Progenitor cell of endocrine pancreas (in vitro differentiated cells): ENCODE measurements at regions not wholly inside any gene's neighbourhood (a gene's known extent, or its start where the extent isn't known, plus 50 kb on each side); places are given as distances from the start of the nearest gene placed in this dataset.
A peak's percentile ranks its signal among the peaks of the same experiment; 100 is the strongest.
"Not testable (repeated sequence)": the region's sequence is repeated elsewhere in the genome, so short reads cannot be mapped to it uniquely, and the experiment has no call there.

Experiments
- DNase-seq: peaks from one replicate; pipeline ENCODE4 v3.0.0; 2021; ENCODE audit warnings: low spot score; ENCODE audit not compliant: unreplicated experiment
- H3K27ac Mint-ChIP-seq: 2 replicates; pipeline ENCODE4 v1.8.0; 2021; ENCODE audit warnings: mild to moderate bottlenecking, moderate library complexity, mixed read lengths
- H3K27me3 Mint-ChIP-seq: 2 replicates; pipeline ENCODE4 v1.8.0; 2021; ENCODE audit warnings: mixed read lengths
- H3K36me3 Mint-ChIP-seq: 2 replicates; pipeline ENCODE4 v1.8.0; 2022; ENCODE audit warnings: mixed read lengths; ENCODE audit not compliant: insufficient read depth
- H3K4me1 Mint-ChIP-seq: 2 replicates; pipeline ENCODE4 v1.8.0; 2021; ENCODE audit warnings: low read depth, mixed read lengths
- H3K4me3 Mint-ChIP-seq: 2 replicates; pipeline ENCODE4 v1.8.0; 2021; ENCODE audit warnings: low read depth, mild to moderate bottlenecking, moderate library complexity, mixed read lengths
- H3K9me3 Mint-ChIP-seq: 2 replicates; pipeline ENCODE4 v1.8.0; 2021; ENCODE audit warnings: low read depth, mixed read lengths
- TF ChIP-seq, protein P1 (sequence below): fragments of 200-600 bp; sonication (generic); IDR thresholded peaks from one replicate; pipeline ENCODE4 v1.5.0; 2021; ENCODE audit warnings: antibody characterized with exemption, mild to moderate bottlenecking; ENCODE audit not compliant: unreplicated experiment

GRCh38 chr2:7377916-7378569 lies 460.8 kb downstream of the RNF144A start:
- Mint-ChIP-seq H3K27me3 (peaks cover 23% of the 10 kb centered on the region), H3K4me3 (no peak overlapping the region), H3K27ac (peak overlapping the region; percentile 68), H3K9me3 (no peaks in the 10 kb centered on the region), H3K36me3 (no peaks in the 10 kb centered on the region), H3K4me1 (peaks cover 9% of the 10 kb centered on the region)
- no peak for DNase-seq
- TF ChIP-seq, protein P1, sequence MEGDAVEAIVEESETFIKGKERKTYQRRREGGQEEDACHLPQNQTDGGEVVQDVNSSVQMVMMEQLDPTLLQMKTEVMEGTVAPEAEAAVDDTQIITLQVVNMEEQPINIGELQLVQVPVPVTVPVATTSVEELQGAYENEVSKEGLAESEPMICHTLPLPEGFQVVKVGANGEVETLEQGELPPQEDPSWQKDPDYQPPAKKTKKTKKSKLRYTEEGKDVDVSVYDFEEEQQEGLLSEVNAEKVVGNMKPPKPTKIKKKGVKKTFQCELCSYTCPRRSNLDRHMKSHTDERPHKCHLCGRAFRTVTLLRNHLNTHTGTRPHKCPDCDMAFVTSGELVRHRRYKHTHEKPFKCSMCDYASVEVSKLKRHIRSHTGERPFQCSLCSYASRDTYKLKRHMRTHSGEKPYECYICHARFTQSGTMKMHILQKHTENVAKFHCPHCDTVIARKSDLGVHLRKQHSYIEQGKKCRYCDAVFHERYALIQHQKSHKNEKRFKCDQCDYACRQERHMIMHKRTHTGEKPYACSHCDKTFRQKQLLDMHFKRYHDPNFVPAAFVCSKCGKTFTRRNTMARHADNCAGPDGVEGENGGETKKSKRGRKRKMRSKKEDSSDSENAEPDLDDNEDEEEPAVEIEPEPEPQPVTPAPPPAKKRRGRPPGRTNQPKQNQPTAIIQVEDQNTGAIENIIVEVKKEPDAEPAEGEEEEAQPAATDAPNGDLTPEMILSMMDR: peak; percentile 37

DNA sequence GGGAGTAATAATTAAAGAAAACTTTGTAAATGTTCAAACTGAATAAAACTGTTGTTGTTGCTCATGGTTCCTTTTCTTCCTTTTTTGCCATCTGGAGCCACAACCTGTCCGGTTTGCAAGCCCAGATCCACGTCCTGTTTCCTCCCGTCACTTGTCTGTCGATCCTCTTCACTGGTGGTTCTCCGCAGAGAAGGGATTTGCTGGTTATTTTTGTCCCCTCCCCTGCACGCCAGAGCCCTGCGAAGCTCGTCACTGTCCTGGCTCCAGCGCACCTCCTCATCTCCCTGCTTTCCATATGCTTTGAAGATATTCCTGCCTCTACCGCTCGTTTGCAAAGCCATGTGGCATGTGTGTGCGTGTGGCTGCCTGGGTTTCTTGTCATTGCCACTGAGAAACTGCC lies 461.4 kb downstream of the RNF144A start:
- DNase-seq: no peak
- Mint-ChIP-seq H3K4me3 (no peak overlapping the region), H3K36me3 (no peaks in the 10 kb centered on the region), H3K27me3 (peaks cover 27% of the 10 kb centered on the region), H3K9me3 (no peaks in the 10 kb centered on the region), H3K4me1 (peaks cover 9% of the 10 kb centered on the region), H3K27ac (peak overlapping the region; percentile 76)
- TF ChIP-seq, protein P1: no peak

DNA sequence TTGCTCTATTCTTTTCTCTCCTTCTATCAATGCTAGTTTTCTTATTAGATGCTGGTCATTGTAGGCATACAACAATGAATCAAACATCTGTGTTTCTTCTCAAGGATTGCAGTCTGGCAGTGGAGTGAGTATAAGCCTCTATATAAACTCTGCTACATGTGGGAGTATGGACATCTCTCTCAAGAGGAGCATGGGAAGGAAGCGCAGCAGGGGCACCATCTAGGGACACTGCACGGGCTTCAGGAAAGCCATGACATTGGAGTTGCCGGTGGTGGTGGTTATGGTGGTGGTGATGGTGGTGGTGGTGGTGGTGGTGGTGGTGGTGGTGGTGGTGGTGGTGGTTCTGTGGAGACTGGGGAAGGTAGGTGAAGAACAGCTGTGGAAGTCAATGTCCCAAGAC lies 462.6 kb downstream of the RNF144A start:
- H3K27me3 Mint-ChIP-seq: peaks cover 31% of the 10 kb centered on the region
- DNase-seq: no peak

GRCh38 chr2:7384773-7385349 lies 467.6 kb downstream of the RNF144A start:
- H3K9me3 Mint-ChIP-seq: no peaks in the 10 kb centered on the region
- no peaks in the 10 kb centered on the region for H3K36me3 Mint-ChIP-seq
- peaks cover 13% of the 10 kb centered on the region for H3K4me1 Mint-ChIP-seq
- no peak overlapping the region for H3K27ac Mint-ChIP-seq
- H3K4me3 Mint-ChIP-seq: no peak overlapping the region
- peaks cover 32% of the 10 kb centered on the region for H3K27me3 Mint-ChIP-seq
- TF ChIP-seq, protein P1: no peak
- DNase-seq: no peak

More for the DNA sequence above, 462.6 kb downstream of the RNF144A start:
- Mint-ChIP-seq H3K9me3 (no peaks in the 10 kb centered on the region), H3K36me3 (no peaks in the 10 kb centered on the region), H3K27ac (no peak overlapping the region), H3K4me1 (peaks cover 11% of the 10 kb centered on the region), H3K4me3 (no peak overlapping the region)
- TF ChIP-seq, protein P1: no peak

DNA sequence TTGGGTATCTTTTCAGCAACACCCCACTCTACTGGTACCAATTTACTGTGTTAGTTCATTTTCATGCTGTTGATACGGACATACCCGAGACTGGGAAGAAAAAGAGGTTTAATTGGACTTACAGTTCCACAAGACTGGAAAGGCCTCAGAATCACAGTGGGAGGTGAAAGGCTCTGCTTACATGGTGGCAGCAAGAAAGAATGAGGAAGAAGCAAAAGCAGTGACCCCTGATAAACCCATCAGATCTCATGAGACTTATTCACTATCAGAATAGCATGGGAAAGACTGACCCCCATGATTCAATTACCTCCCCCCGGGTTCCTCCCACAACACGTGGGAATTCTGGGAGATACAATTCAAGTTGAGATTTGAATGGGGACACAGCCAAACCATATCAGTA lies 473.1 kb downstream of the RNF144A start:
- not testable (repeated sequence) for DNase-seq, H3K27ac Mint-ChIP-seq, H3K9me3 Mint-ChIP-seq, H3K4me3 Mint-ChIP-seq, H3K36me3 Mint-ChIP-seq, H3K4me1 Mint-ChIP-seq
- peaks cover 14% of the 10 kb centered on the region for H3K27me3 Mint-ChIP-seq
